T-helper 2 cell treated with Interferon-gamma antibody and Interleukin-4, amounts not matched to agents 5 μg/mL and 100 μg/mL, for 36 hours (primary cell): ENCODE measurements at regions not wholly inside any gene's neighbourhood (a gene's known extent, or its start where the extent isn't known, plus 50 kb on each side); places are given as distances from the start of the nearest gene placed in this dataset.

Experiments used
- DNase-seq: peaks from one replicate; pipeline ENCODE4 v3.0.0; 2021; ENCODE audit warnings: low spot score
- H3K27ac Mint-ChIP-seq: one replicate; pipeline ENCODE4 v1.8.0; 2021; ENCODE audit warnings: mild to moderate bottlenecking, mixed read lengths
- H3K27me3 Mint-ChIP-seq: one replicate; pipeline ENCODE4 v1.8.0; 2021; ENCODE audit warnings: low read depth, mixed read lengths
- H3K36me3 Mint-ChIP-seq: one replicate; pipeline ENCODE4 v1.8.0; 2021; ENCODE audit warnings: low read depth, mixed read lengths
- H3K4me1 Mint-ChIP-seq: one replicate; pipeline ENCODE4 v1.8.0; 2021; ENCODE audit warnings: low read depth, mixed read lengths
- H3K4me3 Mint-ChIP-seq: one replicate; pipeline ENCODE4 v1.8.0; 2022; ENCODE audit warnings: mild to moderate bottlenecking, moderate library complexity, mixed read lengths
- H3K9me3 Mint-ChIP-seq: one replicate; pipeline ENCODE4 v1.8.0; 2021; ENCODE audit warnings: mixed read lengths

- H3K4me3 Mint-ChIP-seq: no peak overlapping the region
- peaks cover 9% of the 10 kb centered on the region for H3K27me3 Mint-ChIP-seq
- peaks cover 22% of the 10 kb centered on the region for H3K4me1 Mint-ChIP-seq
- no peak for DNase-seq
- no peaks in the 10 kb centered on the region for H3K9me3 Mint-ChIP-seq
- H3K27ac Mint-ChIP-seq: no peak overlapping the region
- peaks cover 1% of the 10 kb centered on the region for H3K36me3 Mint-ChIP-seq
These were observed 126.7 kb upstream of the PRICKLE2 start for GRCh38 chr3:64351713-64352638.

GRCh38 chr3:64349551-64349950 lies 124.3 kb upstream of the PRICKLE2 start:
- DNase-seq: no peak
- Mint-ChIP-seq H3K4me3 (no peak overlapping the region), H3K9me3 (no peaks in the 10 kb centered on the region), H3K4me1 (peaks cover 14% of the 10 kb centered on the region), H3K36me3 (no peaks in the 10 kb centered on the region), H3K27me3 (peaks cover 15% of the 10 kb centered on the region), H3K27ac (no peak overlapping the region)

GRCh38 chr3:64345371-64345770 lies 120.1 kb upstream of the PRICKLE2 start:
- peaks cover 15% of the 10 kb centered on the region for H3K27me3 Mint-ChIP-seq
- no peak for DNase-seq
- H3K9me3 Mint-ChIP-seq: no peaks in the 10 kb centered on the region
- no peak overlapping the region for H3K4me3 Mint-ChIP-seq
- H3K4me1 Mint-ChIP-seq: no peaks in the 10 kb centered on the region
- H3K36me3 Mint-ChIP-seq: no peaks in the 10 kb centered on the region
- no peak overlapping the region for H3K27ac Mint-ChIP-seq

GRCh38 chr3:64344721-64345207 lies 119.5 kb upstream of the PRICKLE2 start:
- H3K27me3 Mint-ChIP-seq: peaks cover 15% of the 10 kb centered on the region
- no peak overlapping the region for H3K27ac Mint-ChIP-seq
- no peaks in the 10 kb centered on the region for H3K4me1 Mint-ChIP-seq
- no peak overlapping the region for H3K4me3 Mint-ChIP-seq
- H3K36me3 Mint-ChIP-seq: no peaks in the 10 kb centered on the region
- no peak for DNase-seq
- H3K9me3 Mint-ChIP-seq: no peaks in the 10 kb centered on the region

GRCh38 chr3:64343689-64344430 lies 118.6 kb upstream of the PRICKLE2 start:
- no peaks in the 10 kb centered on the region for H3K9me3 Mint-ChIP-seq
- peaks cover 12% of the 10 kb centered on the region for H3K27me3 Mint-ChIP-seq
- no peak overlapping the region for H3K4me3 Mint-ChIP-seq
- no peak for DNase-seq
- no peaks in the 10 kb centered on the region for H3K4me1 Mint-ChIP-seq
- H3K27ac Mint-ChIP-seq: no peak overlapping the region
- H3K36me3 Mint-ChIP-seq: no peaks in the 10 kb centered on the region

GRCh38 chr3:64342940-64343688 lies 117.8 kb upstream of the PRICKLE2 start:
- Mint-ChIP-seq H3K4me3 (no peak overlapping the region), H3K9me3 (no peaks in the 10 kb centered on the region), H3K27me3 (peaks cover 11% of the 10 kb centered on the region), H3K4me1 (no peaks in the 10 kb centered on the region), H3K36me3 (no peaks in the 10 kb centered on the region), H3K27ac (no peak overlapping the region)
- DNase-seq: no peak

- Mint-ChIP-seq H3K36me3 (no peaks in the 10 kb centered on the region), H3K27me3 (peaks cover 3% of the 10 kb centered on the region), H3K9me3 (no peaks in the 10 kb centered on the region), H3K4me3 (no peak overlapping the region), H3K27ac (no peak overlapping the region), H3K4me1 (no peaks in the 10 kb centered on the region)
- no peak for DNase-seq
These were observed 116.0 kb upstream of the PRICKLE2 start for GRCh38 chr3:64341296-64341695.

- Mint-ChIP-seq H3K9me3 (no peaks in the 10 kb centered on the region), H3K27ac (no peak overlapping the region), H3K36me3 (no peaks in the 10 kb centered on the region), H3K4me1 (no peaks in the 10 kb centered on the region), H3K4me3 (no peak overlapping the region), H3K27me3 (no peaks in the 10 kb centered on the region)
- DNase-seq: no peak
These were observed 115.4 kb upstream of the PRICKLE2 start for GRCh38 chr3:64340641-64341101.

- DNase-seq: no peak
- Mint-ChIP-seq H3K4me1 (no peaks in the 10 kb centered on the region), H3K27ac (no peak overlapping the region), H3K4me3 (no peak overlapping the region), H3K27me3 (no peaks in the 10 kb centered on the region), H3K9me3 (no peaks in the 10 kb centered on the region), H3K36me3 (no peaks in the 10 kb centered on the region)
These were observed 111.2 kb upstream of the PRICKLE2 start for GRCh38 chr3:64336488-64336887.

GRCh38 chr3:64332459-64333350 lies 107.4 kb upstream of the PRICKLE2 start:
- DNase-seq: no peak
- Mint-ChIP-seq H3K27me3 (peaks cover 2% of the 10 kb centered on the region), H3K36me3 (no peaks in the 10 kb centered on the region), H3K9me3 (no peaks in the 10 kb centered on the region), H3K27ac (no peak overlapping the region), H3K4me3 (no peak overlapping the region), H3K4me1 (no peaks in the 10 kb centered on the region)

GRCh38 chr3:64331605-64332004 lies 106.3 kb upstream of the PRICKLE2 start:
- Mint-ChIP-seq H3K36me3 (no peaks in the 10 kb centered on the region), H3K9me3 (no peaks in the 10 kb centered on the region), H3K4me1 (no peaks in the 10 kb centered on the region), H3K4me3 (no peak overlapping the region), H3K27ac (no peak overlapping the region), H3K27me3 (peaks cover 2% of the 10 kb centered on the region)
- DNase-seq: no peak

- H3K4me3 Mint-ChIP-seq: no peak overlapping the region
- no peaks in the 10 kb centered on the region for H3K4me1 Mint-ChIP-seq
- peaks cover 2% of the 10 kb centered on the region for H3K27me3 Mint-ChIP-seq
- no peak overlapping the region for H3K27ac Mint-ChIP-seq
- DNase-seq: no peak
- H3K9me3 Mint-ChIP-seq: no peaks in the 10 kb centered on the region
- H3K36me3 Mint-ChIP-seq: no peaks in the 10 kb centered on the region
These were observed 103.8 kb upstream of the PRICKLE2 start for GRCh38 chr3:64329037-64329436.
